ENCODE measurements at regions not wholly inside any gene's neighbourhood (a gene's known extent, or its start where the extent isn't known, plus 50 kb on each side); places are given as distances from the start of the nearest gene placed in this dataset.

DNA sequence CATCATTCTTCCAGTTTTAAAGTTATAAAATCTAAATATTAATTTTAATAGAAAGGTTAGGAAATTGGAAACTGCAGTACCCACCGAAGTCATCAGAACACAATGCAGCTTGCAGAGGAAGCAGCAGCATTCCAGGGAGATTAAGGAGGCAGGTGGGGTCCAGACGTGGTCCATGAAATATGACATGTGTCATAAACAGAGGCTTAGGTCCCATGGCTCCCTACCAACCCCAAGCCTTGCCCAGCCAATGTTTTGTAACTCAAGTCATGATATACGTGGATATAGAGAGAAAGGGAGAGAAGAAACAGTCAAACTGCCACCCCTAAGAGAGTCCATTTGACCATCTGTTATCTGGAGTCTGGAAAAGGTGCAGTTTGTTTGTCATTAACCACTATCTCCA, 670.0 kb downstream of the TOX3 start:
- no peak overlapping the region for H3K27ac ChIP-seq (ENCODE audit: insufficient read depth, low read depth, low read length)
- H3K4me3 ChIP-seq (replicated peaks in 1 of 3; ENCODE audit: insufficient read depth in 1 of 3, low read depth in 1 of 3, low read length in 3 of 3), result no peak overlapping the region
- no peaks in the 10 kb centered on the region for H4K20me1 ChIP-seq (replicated peaks; ENCODE audit: control insufficient read depth, extremely low read depth, insufficient read depth, low read length)
- CTCF ChIA-PET, result no interaction called here
- BruUV-seq (replicated peaks), result no TSS peak
- no peaks in the 10 kb centered on the region for H3K4me1 ChIP-seq (ENCODE audit: control insufficient read depth, extremely low read depth, insufficient read depth, low read length)
- H3K9ac ChIP-seq (replicated peaks; ENCODE audit: extremely low read depth, insufficient read depth, low read length), result no peak overlapping the region
- no peak overlapping the region for H2AFZ ChIP-seq (ENCODE audit: low read depth, low read length)
- no peaks in the 10 kb centered on the region for H3K27me3 ChIP-seq (ENCODE audit: control insufficient read depth in 2 of 2, insufficient read depth in 2 of 2, low read length in 2 of 2)
- dilution Hi-C loops (cut with MboI; ENCODE audit: extremely low pct_ligation_motif_present, low sequenced_read_pairs) (no loop called here), intact Hi-C loops (cut with micrococcal nuclease) (no loop called here)
- TF ChIP-seq MYC (IDR thresholded peaks at IDR 0.05; ENCODE audit: low read depth, low read length), result no peak
- TF ChIP-seq POLR2AphosphoS5 (IDR thresholded peaks at IDR 0.05; ENCODE audit: insufficient read depth, low read depth, low read length), result no peak
- no peak for TF ChIP-seq POLR2A (IDR thresholded peaks at IDR 0.05; ENCODE audit: low read depth, low read length)
- no peak for TF ChIP-seq GATA2 (IDR thresholded peaks at IDR 0.05; ENCODE audit: insufficient read depth, insufficient read length, low read depth, low read length)
- no peak for TF ChIP-seq FOS (IDR thresholded peaks at IDR 0.05; ENCODE audit: borderline replicate concordance, insufficient read depth, low read length)
- no peak for TF ChIP-seq EZH2 (IDR thresholded peaks at IDR 0.05; ENCODE audit: borderline replicate concordance, low read depth, low read length, severe bottlenecking)
- TF ChIP-seq JUN (IDR thresholded peaks at IDR 0.05; ENCODE audit: borderline replicate concordance, insufficient read depth, insufficient read length, low read depth), result no peak
- TF ChIP-seq, protein P1, sequence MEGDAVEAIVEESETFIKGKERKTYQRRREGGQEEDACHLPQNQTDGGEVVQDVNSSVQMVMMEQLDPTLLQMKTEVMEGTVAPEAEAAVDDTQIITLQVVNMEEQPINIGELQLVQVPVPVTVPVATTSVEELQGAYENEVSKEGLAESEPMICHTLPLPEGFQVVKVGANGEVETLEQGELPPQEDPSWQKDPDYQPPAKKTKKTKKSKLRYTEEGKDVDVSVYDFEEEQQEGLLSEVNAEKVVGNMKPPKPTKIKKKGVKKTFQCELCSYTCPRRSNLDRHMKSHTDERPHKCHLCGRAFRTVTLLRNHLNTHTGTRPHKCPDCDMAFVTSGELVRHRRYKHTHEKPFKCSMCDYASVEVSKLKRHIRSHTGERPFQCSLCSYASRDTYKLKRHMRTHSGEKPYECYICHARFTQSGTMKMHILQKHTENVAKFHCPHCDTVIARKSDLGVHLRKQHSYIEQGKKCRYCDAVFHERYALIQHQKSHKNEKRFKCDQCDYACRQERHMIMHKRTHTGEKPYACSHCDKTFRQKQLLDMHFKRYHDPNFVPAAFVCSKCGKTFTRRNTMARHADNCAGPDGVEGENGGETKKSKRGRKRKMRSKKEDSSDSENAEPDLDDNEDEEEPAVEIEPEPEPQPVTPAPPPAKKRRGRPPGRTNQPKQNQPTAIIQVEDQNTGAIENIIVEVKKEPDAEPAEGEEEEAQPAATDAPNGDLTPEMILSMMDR (IDR thresholded peaks at IDR 0.05; ENCODE audit: extremely low read depth in 1 of 2, insufficient read depth in 1 of 2, low read depth in 1 of 2, low read length in 2 of 2), result no peak
- TF ChIP-seq, protein P2, sequence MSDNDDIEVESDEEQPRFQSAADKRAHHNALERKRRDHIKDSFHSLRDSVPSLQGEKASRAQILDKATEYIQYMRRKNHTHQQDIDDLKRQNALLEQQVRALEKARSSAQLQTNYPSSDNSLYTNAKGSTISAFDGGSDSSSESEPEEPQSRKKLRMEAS (IDR thresholded peaks at IDR 0.05; ENCODE audit: insufficient read depth, insufficient read length), result no peak
- no peaks in the 10 kb centered on the region for H3K79me2 ChIP-seq (ENCODE audit: control insufficient read depth, insufficient read depth, low read length)
- DNase-seq (ENCODE audit: low read depth, low spot score) (no peak), FAIRE-seq (no peak)
- H3K9me3 ChIP-seq (replicated peaks; ENCODE audit: control insufficient read depth, insufficient read depth, low read length), result peaks cover 2% of the 10 kb centered on the region
- POLR2A ChIA-PET, result no interaction called here
- no peak overlapping the region for H3K4me2 ChIP-seq (ENCODE audit: insufficient read depth, low read length)
- H3K36me3 ChIP-seq (ENCODE audit: control insufficient read depth in 2 of 2, extremely low read depth in 1 of 2, insufficient read depth in 2 of 2, low read length in 2 of 2), result no peaks in the 10 kb centered on the region
- no peaks in the 10 kb centered on the region for H3K9me1 ChIP-seq (replicated peaks; ENCODE audit: control insufficient read depth, extremely low read depth, insufficient read depth, low read length)

All from endothelial cell of umbilical vein (primary cell).